GM12872 (cell line): ENCODE measurements at regions not wholly inside any gene's neighbourhood (a gene's known extent, or its start where the extent isn't known, plus 50 kb on each side); places are given as distances from the start of the nearest gene placed in this dataset.

ENCODE experiments used
- CTCF ChIP-seq: IDR thresholded peaks from 3 replicates; pipeline ENCODE4 v1.5.1; 2011; ENCODE audit warnings: low read depth, mild to moderate bottlenecking, low read length, moderate library complexity; ENCODE audit not compliant: insufficient read depth

- no peak for TF ChIP-seq CTCF
These were observed 776.6 kb downstream of the UQCRFS1 start for GRCh38 chr19:28436320-28436719.

GRCh38 chr19:28435551-28436271 lies 777.2 kb downstream of the UQCRFS1 start:
- TF ChIP-seq CTCF = no peak

- TF ChIP-seq CTCF = no peak
These were observed 782.7 kb downstream of the UQCRFS1 start for GRCh38 chr19:28430214-28430613.

- TF ChIP-seq CTCF = no peak
These were observed 783.6 kb downstream of the UQCRFS1 start for GRCh38 chr19:28429356-28429755.

GRCh38 chr19:28428663-28429348 lies 784.1 kb downstream of the UQCRFS1 start:
- TF ChIP-seq CTCF = no peak

- no peak for TF ChIP-seq CTCF
These were observed 785.4 kb downstream of the UQCRFS1 start for GRCh38 chr19:28427376-28428083.

- no peak for TF ChIP-seq CTCF
These were observed 786.2 kb downstream of the UQCRFS1 start for GRCh38 chr19:28426730-28427225.
